ENCODE measurements at regions not wholly inside any gene's neighbourhood (a gene's known extent, or its start where the extent isn't known, plus 50 kb on each side); places are given as distances from the start of the nearest gene placed in this dataset.
"Not testable (repeated sequence)": the region's sequence is repeated elsewhere in the genome, so short reads cannot be mapped to it uniquely, and the experiment has no call there.

GRCh38 chr1:224040423-224040822 is 73.5 kb upstream of the FBXO28 start:
- H2AFZ ChIP-seq (ENCODE audit: low read depth, low read length); H3K4me3 ChIP-seq (replicated peaks in 1 of 3; ENCODE audit: insufficient read depth in 1 of 3, low read depth in 1 of 3, low read length in 3 of 3); H3K27ac ChIP-seq (ENCODE audit: insufficient read depth, low read depth, low read length); DNase-seq (ENCODE audit: low read depth, low spot score); H3K4me2 ChIP-seq (ENCODE audit: insufficient read depth, low read length); H3K79me2 ChIP-seq (ENCODE audit: control insufficient read depth, insufficient read depth, low read length); H3K27me3 ChIP-seq (ENCODE audit: control insufficient read depth in 2 of 2, insufficient read depth in 2 of 2, low read length in 2 of 2); FAIRE-seq; H3K9me3 ChIP-seq (replicated peaks; ENCODE audit: control insufficient read depth, insufficient read depth, low read length); dilution Hi-C loops (cut with MboI; ENCODE audit: extremely low pct_ligation_motif_present, low sequenced_read_pairs); H4K20me1 ChIP-seq (replicated peaks; ENCODE audit: control insufficient read depth, extremely low read depth, insufficient read depth, low read length); H3K9me1 ChIP-seq (replicated peaks; ENCODE audit: control insufficient read depth, extremely low read depth, insufficient read depth, low read length); H3K36me3 ChIP-seq (ENCODE audit: control insufficient read depth in 2 of 2, extremely low read depth in 1 of 2, insufficient read depth in 2 of 2, low read length in 2 of 2); H3K9ac ChIP-seq (replicated peaks; ENCODE audit: extremely low read depth, insufficient read depth, low read length); H3K4me1 ChIP-seq (ENCODE audit: control insufficient read depth, extremely low read depth, insufficient read depth, low read length); POLR2A ChIA-PET; BruUV-seq (replicated peaks); intact Hi-C loops (cut with micrococcal nuclease): not testable (repeated sequence)
- CTCF ChIA-PET: interaction anchor here (0.7 to 1.1 kb wide), 2 partner anchors 9 to 12 kb away, joined by 3 to 4 read pairs; no protein-coding TSS in a partner anchor

- CTCF ChIA-PET; H2AFZ ChIP-seq (ENCODE audit: low read depth, low read length); H3K79me2 ChIP-seq (ENCODE audit: control insufficient read depth, insufficient read depth, low read length); H3K36me3 ChIP-seq (ENCODE audit: control insufficient read depth in 2 of 2, extremely low read depth in 1 of 2, insufficient read depth in 2 of 2, low read length in 2 of 2); FAIRE-seq; H3K9ac ChIP-seq (replicated peaks; ENCODE audit: extremely low read depth, insufficient read depth, low read length); H3K27ac ChIP-seq (ENCODE audit: insufficient read depth, low read depth, low read length); H3K27me3 ChIP-seq (ENCODE audit: control insufficient read depth in 2 of 2, insufficient read depth in 2 of 2, low read length in 2 of 2); BruUV-seq (replicated peaks); H3K9me3 ChIP-seq (replicated peaks; ENCODE audit: control insufficient read depth, insufficient read depth, low read length); H3K4me3 ChIP-seq (replicated peaks in 1 of 3; ENCODE audit: insufficient read depth in 1 of 3, low read depth in 1 of 3, low read length in 3 of 3); H3K4me1 ChIP-seq (ENCODE audit: control insufficient read depth, extremely low read depth, insufficient read depth, low read length); DNase-seq (ENCODE audit: low read depth, low spot score); POLR2A ChIA-PET; H3K4me2 ChIP-seq (ENCODE audit: insufficient read depth, low read length); H3K9me1 ChIP-seq (replicated peaks; ENCODE audit: control insufficient read depth, extremely low read depth, insufficient read depth, low read length); H4K20me1 ChIP-seq (replicated peaks; ENCODE audit: control insufficient read depth, extremely low read depth, insufficient read depth, low read length); dilution Hi-C loops (cut with MboI; ENCODE audit: extremely low pct_ligation_motif_present, low sequenced_read_pairs); intact Hi-C loops (cut with micrococcal nuclease): not testable (repeated sequence)
Observed at GRCh38 chr1:224040006-224040405, 73.9 kb upstream of the FBXO28 start.

- H3K4me3 ChIP-seq (replicated peaks in 1 of 3; ENCODE audit: insufficient read depth in 1 of 3, low read depth in 1 of 3, low read length in 3 of 3); DNase-seq (ENCODE audit: low read depth, low spot score); H3K79me2 ChIP-seq (ENCODE audit: control insufficient read depth, insufficient read depth, low read length); H4K20me1 ChIP-seq (replicated peaks; ENCODE audit: control insufficient read depth, extremely low read depth, insufficient read depth, low read length); BruUV-seq (replicated peaks); CTCF ChIA-PET; FAIRE-seq; H3K36me3 ChIP-seq (ENCODE audit: control insufficient read depth in 2 of 2, extremely low read depth in 1 of 2, insufficient read depth in 2 of 2, low read length in 2 of 2); H2AFZ ChIP-seq (ENCODE audit: low read depth, low read length); POLR2A ChIA-PET; H3K4me1 ChIP-seq (ENCODE audit: control insufficient read depth, extremely low read depth, insufficient read depth, low read length); H3K9me1 ChIP-seq (replicated peaks; ENCODE audit: control insufficient read depth, extremely low read depth, insufficient read depth, low read length); H3K27ac ChIP-seq (ENCODE audit: insufficient read depth, low read depth, low read length); intact Hi-C loops (cut with micrococcal nuclease); H3K27me3 ChIP-seq (ENCODE audit: control insufficient read depth in 2 of 2, insufficient read depth in 2 of 2, low read length in 2 of 2); H3K9me3 ChIP-seq (replicated peaks; ENCODE audit: control insufficient read depth, insufficient read depth, low read length); dilution Hi-C loops (cut with MboI; ENCODE audit: extremely low pct_ligation_motif_present, low sequenced_read_pairs); H3K9ac ChIP-seq (replicated peaks; ENCODE audit: extremely low read depth, insufficient read depth, low read length); H3K4me2 ChIP-seq (ENCODE audit: insufficient read depth, low read length): not testable (repeated sequence)
Observed at GRCh38 chr1:224038832-224039231, 75.1 kb upstream of the FBXO28 start.

- H3K9ac ChIP-seq (replicated peaks; ENCODE audit: extremely low read depth, insufficient read depth, low read length); H2AFZ ChIP-seq (ENCODE audit: low read depth, low read length); POLR2A ChIA-PET; H3K4me2 ChIP-seq (ENCODE audit: insufficient read depth, low read length); H3K36me3 ChIP-seq (ENCODE audit: control insufficient read depth in 2 of 2, extremely low read depth in 1 of 2, insufficient read depth in 2 of 2, low read length in 2 of 2); H3K4me1 ChIP-seq (ENCODE audit: control insufficient read depth, extremely low read depth, insufficient read depth, low read length); H4K20me1 ChIP-seq (replicated peaks; ENCODE audit: control insufficient read depth, extremely low read depth, insufficient read depth, low read length); H3K4me3 ChIP-seq (replicated peaks in 1 of 3; ENCODE audit: insufficient read depth in 1 of 3, low read depth in 1 of 3, low read length in 3 of 3); H3K79me2 ChIP-seq (ENCODE audit: control insufficient read depth, insufficient read depth, low read length); intact Hi-C loops (cut with micrococcal nuclease); CTCF ChIA-PET; H3K27me3 ChIP-seq (ENCODE audit: control insufficient read depth in 2 of 2, insufficient read depth in 2 of 2, low read length in 2 of 2); H3K9me1 ChIP-seq (replicated peaks; ENCODE audit: control insufficient read depth, extremely low read depth, insufficient read depth, low read length); BruUV-seq (replicated peaks); H3K9me3 ChIP-seq (replicated peaks; ENCODE audit: control insufficient read depth, insufficient read depth, low read length); H3K27ac ChIP-seq (ENCODE audit: insufficient read depth, low read depth, low read length); FAIRE-seq; DNase-seq (ENCODE audit: low read depth, low spot score); dilution Hi-C loops (cut with MboI; ENCODE audit: extremely low pct_ligation_motif_present, low sequenced_read_pairs): not testable (repeated sequence)
Observed at GRCh38 chr1:224037362-224037761, 76.5 kb upstream of the FBXO28 start.
